ENCODE measurements at regions not wholly inside any gene's neighbourhood (a gene's known extent, or its start where the extent isn't known, plus 50 kb on each side); places are given as distances from the start of the nearest gene placed in this dataset.

DNA sequence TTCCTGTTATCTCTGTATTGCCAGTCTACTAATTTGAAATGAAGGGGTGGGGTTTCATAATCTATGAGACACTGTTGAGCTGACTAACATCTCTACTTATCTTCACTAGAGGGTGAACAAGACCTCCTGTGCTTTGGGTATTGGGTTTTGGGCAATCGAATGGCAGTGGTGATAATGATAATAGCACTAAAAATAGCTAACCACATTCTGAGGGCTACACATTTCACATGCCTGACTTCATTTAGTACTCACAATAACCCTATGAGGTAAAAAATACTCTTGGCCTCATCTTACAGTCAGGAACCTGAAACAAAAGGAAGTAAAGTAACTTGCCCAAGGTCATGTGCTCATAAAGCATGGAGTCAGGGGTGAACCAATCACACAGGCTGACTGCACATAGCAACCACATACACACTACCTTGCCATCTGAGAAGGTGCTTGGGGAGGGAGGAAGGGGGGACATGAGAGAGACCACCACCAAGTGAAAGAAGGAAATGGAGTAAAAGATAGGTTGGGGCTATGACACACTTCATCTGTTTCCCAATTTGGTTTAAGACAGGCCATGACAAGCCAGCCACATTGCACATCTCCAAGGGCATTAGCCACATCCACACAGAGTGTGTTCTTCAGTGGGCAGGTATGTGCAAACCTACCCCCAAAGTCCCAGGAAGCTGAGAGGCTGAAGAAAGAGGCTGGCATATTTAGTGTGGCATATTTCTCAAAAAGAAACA lies 387.6 kb upstream of the DDI1 start:
- ChIA-PET POLR2A (no interaction called here), CTCF (interaction anchor here (1.3 to 1.7 kb wide), 2 partner anchors 12 to 33 kb away, joined by 5 to 6 read pairs; no protein-coding TSS in a partner anchor)
- TF ChIP-seq CTCF (IDR thresholded peaks at IDR 0.05; ENCODE audit: control extremely low read depth, extremely low read depth, low read depth, missing control alignments), result no peak
- no peak for DNase-seq (ENCODE audit: extremely low spot score)

DNA sequence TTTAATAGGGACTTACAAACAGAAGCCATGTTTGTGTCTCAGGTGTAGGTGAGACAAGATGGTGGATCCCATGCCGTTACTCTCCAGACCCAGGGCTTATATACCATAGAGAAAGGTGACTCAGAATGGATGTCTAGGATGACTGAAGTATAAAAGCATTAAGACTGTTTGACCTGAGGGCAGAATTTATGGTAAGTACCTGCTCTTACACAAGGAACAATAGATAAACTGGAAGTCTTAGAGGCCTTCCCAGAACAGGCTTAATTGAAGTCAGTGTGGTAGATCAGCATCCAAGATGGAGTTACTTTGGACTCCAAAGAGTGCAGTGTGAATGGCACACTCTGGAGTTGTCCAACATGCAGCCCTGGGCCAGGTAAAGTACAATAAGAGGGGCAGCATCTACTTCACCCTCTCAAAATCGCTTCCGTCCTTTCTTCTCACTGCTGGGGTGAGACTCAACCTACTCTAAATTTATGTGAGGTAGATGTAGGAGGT lies 387.0 kb upstream of the DDI1 start:
- POLR2A ChIA-PET, result no interaction called here
- DNase-seq (ENCODE audit: extremely low spot score), result no peak
- TF ChIP-seq CTCF (IDR thresholded peaks at IDR 0.05; ENCODE audit: control extremely low read depth, extremely low read depth, low read depth, missing control alignments), result no peak
- CTCF ChIA-PET, result interaction anchor here (1.3 kb wide), 1 partner anchor 11 kb away, joined by 3 read pairs; no protein-coding TSS in a partner anchor

DNA sequence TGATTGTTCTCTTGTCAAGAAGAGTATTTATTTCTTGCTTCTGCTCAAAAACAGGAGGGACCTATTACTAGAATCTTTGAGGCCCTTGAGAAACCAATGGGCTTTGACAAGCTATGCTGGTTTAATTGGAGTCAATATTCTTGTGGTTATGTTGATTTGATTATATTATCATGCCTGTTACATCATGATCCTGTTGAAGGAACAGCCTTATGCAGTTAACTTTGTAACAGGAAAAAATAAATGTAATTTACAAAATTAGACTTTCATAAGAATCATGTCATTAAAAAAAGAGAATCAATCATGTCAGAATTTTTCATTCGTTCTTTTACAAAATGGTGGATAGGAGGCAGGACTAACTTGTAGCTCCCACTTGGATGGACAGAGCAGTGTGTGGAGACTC lies 386.1 kb upstream of the DDI1 start:
- CTCF ChIA-PET, result interaction anchor here (1.3 kb wide), 1 partner anchor 10 kb away, joined by 3 read pairs; no protein-coding TSS in a partner anchor
- DNase-seq (ENCODE audit: extremely low spot score), result no peak
- no peak for TF ChIP-seq CTCF (IDR thresholded peaks at IDR 0.05; ENCODE audit: control extremely low read depth, extremely low read depth, low read depth, missing control alignments)
- POLR2A ChIA-PET, result no interaction called here

GRCh38 chr11:103651341-103651998 lies 385.0 kb upstream of the DDI1 start:
- no peak for TF ChIP-seq CTCF (IDR thresholded peaks at IDR 0.05; ENCODE audit: control extremely low read depth, extremely low read depth, low read depth, missing control alignments)
- CTCF ChIA-PET, result interaction anchor here (1.1 kb wide), 1 partner anchor 11 kb away, joined by 3 read pairs; no protein-coding TSS in a partner anchor
- POLR2A ChIA-PET, result no interaction called here
- DNase-seq (ENCODE audit: extremely low spot score), result no peak

DNA sequence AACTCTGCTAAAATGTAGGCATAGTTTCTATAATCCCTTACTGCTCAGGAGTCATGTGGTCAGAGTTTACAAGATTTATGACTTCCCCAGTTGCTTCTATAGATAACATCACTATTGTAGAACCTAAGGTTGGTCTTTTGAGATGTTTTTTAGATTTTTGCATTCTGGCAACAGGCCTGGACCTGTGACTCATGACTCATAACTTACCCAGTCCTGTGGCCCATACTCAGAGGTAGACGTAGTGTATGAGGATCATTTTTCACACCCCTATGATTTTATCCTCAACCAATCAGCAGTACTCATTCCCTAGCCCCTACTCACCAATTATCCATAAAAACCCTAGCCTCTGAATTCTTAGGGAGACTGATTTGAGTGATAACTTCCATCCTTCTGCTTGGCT lies 384.4 kb upstream of the DDI1 start:
- ChIA-PET CTCF (interaction anchor here (1.1 kb wide), 1 partner anchor 11 kb away, joined by 3 read pairs; no protein-coding TSS in a partner anchor), POLR2A (no interaction called here)
- no peak for DNase-seq (ENCODE audit: extremely low spot score)
- TF ChIP-seq CTCF (IDR thresholded peaks at IDR 0.05; ENCODE audit: control extremely low read depth, extremely low read depth, low read depth, missing control alignments), result no peak

- ChIA-PET POLR2A (no interaction called here), CTCF (no interaction called here)
- DNase-seq (ENCODE audit: extremely low spot score), result no peak
- no peak for TF ChIP-seq CTCF (IDR thresholded peaks at IDR 0.05; ENCODE audit: control extremely low read depth, extremely low read depth, low read depth, missing control alignments)
Observed at GRCh38 chr11:103656382-103656781, 380.1 kb upstream of the DDI1 start.
